ENCODE measurements at regions not wholly inside any gene's neighbourhood (a gene's known extent, or its start where the extent isn't known, plus 50 kb on each side); places are given as distances from the start of the nearest gene placed in this dataset.

DNA sequence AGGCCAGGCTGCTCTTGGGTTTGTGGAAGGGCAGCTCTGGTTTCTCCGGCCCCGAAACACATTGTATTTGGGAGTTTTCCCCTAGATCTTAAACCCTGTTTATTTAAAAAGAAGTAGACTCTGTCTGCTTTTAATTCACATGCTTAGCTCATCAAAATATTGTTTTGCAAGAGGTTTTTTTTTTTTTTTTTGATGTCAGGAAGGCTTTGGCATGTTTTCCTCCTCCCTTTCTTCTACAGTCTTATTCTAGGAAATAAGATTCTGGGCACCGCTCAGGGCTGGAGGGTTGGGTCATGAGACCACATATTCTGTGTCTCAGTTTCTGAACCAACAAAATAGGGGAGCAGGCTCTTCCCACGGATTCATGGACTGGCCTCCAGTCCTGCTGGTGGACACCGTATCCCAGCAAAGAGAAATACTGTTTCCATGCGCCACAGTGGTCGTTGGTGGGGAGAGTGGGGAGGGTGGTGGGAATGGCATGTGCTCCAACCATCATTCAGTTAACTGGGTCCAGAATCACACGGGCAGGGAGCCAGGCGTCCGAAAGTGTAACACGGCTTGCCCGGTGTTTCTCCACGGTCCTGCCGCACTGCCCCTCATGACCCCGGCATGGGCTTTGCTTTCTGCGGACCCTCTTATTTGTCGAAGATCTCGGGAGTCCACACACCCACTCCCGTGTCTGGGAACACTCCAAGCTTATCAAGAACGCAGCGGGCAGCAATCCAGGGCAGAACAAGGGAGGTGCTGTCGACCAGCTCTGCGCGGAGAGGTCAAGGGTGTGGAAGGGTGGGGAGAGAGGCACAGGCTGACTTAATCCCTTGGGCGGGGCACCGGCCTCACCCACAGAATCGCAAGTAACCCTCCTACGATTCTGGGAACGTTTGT is 176.7 kb downstream of the GLI2 start:
- H2AFZ ChIP-seq = no peak overlapping the region
- TF ChIP-seq, protein P1, sequence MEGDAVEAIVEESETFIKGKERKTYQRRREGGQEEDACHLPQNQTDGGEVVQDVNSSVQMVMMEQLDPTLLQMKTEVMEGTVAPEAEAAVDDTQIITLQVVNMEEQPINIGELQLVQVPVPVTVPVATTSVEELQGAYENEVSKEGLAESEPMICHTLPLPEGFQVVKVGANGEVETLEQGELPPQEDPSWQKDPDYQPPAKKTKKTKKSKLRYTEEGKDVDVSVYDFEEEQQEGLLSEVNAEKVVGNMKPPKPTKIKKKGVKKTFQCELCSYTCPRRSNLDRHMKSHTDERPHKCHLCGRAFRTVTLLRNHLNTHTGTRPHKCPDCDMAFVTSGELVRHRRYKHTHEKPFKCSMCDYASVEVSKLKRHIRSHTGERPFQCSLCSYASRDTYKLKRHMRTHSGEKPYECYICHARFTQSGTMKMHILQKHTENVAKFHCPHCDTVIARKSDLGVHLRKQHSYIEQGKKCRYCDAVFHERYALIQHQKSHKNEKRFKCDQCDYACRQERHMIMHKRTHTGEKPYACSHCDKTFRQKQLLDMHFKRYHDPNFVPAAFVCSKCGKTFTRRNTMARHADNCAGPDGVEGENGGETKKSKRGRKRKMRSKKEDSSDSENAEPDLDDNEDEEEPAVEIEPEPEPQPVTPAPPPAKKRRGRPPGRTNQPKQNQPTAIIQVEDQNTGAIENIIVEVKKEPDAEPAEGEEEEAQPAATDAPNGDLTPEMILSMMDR (IDR thresholded peaks at IDR 0.05) = no peak
- H3K9ac ChIP-seq = no peak overlapping the region
- H3K9me3 ChIP-seq (ENCODE audit: control insufficient read depth, low read length) = no peaks in the 10 kb centered on the region
- H3K4me3 ChIP-seq (ENCODE audit: low read depth, low read length) = no peak overlapping the region
- no peak overlapping the region for H3K4me2 ChIP-seq (ENCODE audit: low read length)
- H3K27me3 ChIP-seq (ENCODE audit: control insufficient read depth, insufficient read depth, low read length) = no peaks in the 10 kb centered on the region
- H3K4me1 ChIP-seq = no peaks in the 10 kb centered on the region
- no peaks in the 10 kb centered on the region for H3K79me2 ChIP-seq
- H3K36me3 ChIP-seq (ENCODE audit: control insufficient read depth, insufficient read depth, low read length) = no peaks in the 10 kb centered on the region
- no peak overlapping the region for H3K27ac ChIP-seq

DNA sequence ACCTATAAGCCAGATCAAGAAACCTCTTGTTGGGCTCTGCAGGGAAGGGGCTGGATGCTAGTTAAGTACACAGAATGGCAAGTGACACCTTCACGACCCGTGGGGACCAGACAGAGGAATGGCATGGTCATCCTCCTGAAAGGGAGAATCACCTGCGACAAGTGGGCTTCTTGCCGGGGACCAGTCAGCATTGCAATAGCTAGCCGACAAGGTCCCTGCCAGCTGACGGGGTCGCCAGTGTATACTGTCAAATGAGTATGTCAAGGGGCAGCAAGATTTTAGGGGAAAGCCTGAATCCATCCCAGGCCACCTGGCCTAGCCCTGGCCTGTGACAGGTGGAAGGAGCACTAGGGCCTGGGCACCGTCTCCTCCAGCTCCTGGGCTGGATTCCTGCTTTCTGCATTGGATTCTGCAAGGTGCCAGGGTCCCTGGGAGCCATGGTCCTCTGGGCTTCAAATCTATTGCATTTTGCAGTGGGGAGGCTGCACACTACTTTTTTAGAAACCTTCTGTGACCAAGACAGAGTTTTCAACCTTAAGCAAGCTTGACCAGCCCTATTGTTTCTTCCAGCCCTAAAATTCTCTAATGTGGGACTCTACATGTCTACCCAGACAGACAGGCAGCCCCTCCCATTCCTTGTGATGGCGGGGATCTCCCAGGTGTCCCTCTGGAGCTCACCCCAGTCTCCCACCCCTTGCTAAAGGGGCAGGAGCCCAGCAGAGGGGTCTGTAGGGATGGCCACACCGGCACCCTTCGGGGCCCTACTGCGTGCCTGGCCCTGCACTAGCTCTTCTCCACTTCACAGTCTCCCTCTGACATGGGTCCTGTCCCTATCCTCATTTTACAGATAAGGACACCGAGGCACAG is 178.5 kb downstream of the GLI2 start:
- no peak overlapping the region for H3K4me3 ChIP-seq (ENCODE audit: low read depth, low read length)
- H3K36me3 ChIP-seq (ENCODE audit: control insufficient read depth, insufficient read depth, low read length) = no peaks in the 10 kb centered on the region
- H3K4me1 ChIP-seq = no peaks in the 10 kb centered on the region
- TF ChIP-seq, protein P1 (IDR thresholded peaks at IDR 0.05) = no peak
- H3K9me3 ChIP-seq (ENCODE audit: control insufficient read depth, low read length) = no peaks in the 10 kb centered on the region
- no peak overlapping the region for H3K9ac ChIP-seq
- H3K27ac ChIP-seq = no peak overlapping the region
- no peak overlapping the region for H3K4me2 ChIP-seq (ENCODE audit: low read length)
- no peak overlapping the region for H2AFZ ChIP-seq
- no peaks in the 10 kb centered on the region for H3K79me2 ChIP-seq
- no peaks in the 10 kb centered on the region for H3K27me3 ChIP-seq (ENCODE audit: control insufficient read depth, insufficient read depth, low read length)

DNA sequence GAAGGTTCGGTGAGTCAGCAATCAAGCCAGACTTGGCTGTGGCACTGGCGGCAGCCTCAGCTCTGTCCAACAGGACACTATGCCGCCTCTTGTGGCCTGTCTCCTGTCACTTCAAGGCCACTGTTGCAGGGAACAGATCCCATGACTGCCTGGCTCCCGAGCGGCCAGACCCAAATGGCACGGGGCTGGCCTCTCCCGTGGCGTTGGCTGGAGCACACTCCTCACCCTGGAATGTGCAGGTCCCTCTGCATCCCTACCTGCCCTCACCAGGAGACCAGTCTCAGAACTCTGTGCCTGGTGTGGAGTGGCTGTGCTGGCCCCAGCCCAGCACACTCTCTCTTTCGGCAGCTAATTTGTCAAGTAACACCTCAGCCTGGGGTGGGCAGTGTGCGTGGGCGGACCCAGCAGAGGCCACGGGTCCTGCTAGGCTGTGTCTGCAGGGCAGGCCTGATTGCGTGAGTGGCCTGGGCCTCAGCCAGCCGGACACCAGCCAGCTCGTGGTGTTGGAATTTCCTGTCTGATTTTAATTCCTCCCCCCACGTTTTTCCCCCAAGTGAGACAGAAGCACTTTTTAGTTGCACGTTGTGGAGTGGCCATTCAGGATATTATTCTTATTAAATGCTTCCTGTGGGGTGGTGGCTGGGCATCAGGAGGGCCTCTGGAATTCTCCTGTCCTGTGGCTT is 179.3 kb downstream of the GLI2 start:
- TF ChIP-seq, protein P1 (IDR thresholded peaks at IDR 0.05) = no peak
- H3K36me3 ChIP-seq (ENCODE audit: control insufficient read depth, insufficient read depth, low read length) = no peaks in the 10 kb centered on the region
- H3K4me2 ChIP-seq (ENCODE audit: low read length) = no peak overlapping the region
- no peaks in the 10 kb centered on the region for H3K27me3 ChIP-seq (ENCODE audit: control insufficient read depth, insufficient read depth, low read length)
- no peaks in the 10 kb centered on the region for H3K9me3 ChIP-seq (ENCODE audit: control insufficient read depth, low read length)
- no peaks in the 10 kb centered on the region for H3K79me2 ChIP-seq
- no peak overlapping the region for H2AFZ ChIP-seq
- H3K4me3 ChIP-seq (ENCODE audit: low read depth, low read length) = no peak overlapping the region
- no peaks in the 10 kb centered on the region for H3K4me1 ChIP-seq
- no peak overlapping the region for H3K9ac ChIP-seq
- H3K27ac ChIP-seq = no peak overlapping the region

- Histone ChIP-seq H3K9me3 (ENCODE audit: control insufficient read depth, low read length) (no peaks in the 10 kb centered on the region), H3K4me1 (no peaks in the 10 kb centered on the region), H3K36me3 (ENCODE audit: control insufficient read depth, insufficient read depth, low read length) (no peaks in the 10 kb centered on the region), H3K4me2 (ENCODE audit: low read length) (no peak overlapping the region), H3K79me2 (no peaks in the 10 kb centered on the region), H2AFZ (no peak overlapping the region), H3K9ac (no peak overlapping the region), H3K27me3 (ENCODE audit: control insufficient read depth, insufficient read depth, low read length) (no peaks in the 10 kb centered on the region), H3K27ac (no peak overlapping the region), H3K4me3 (ENCODE audit: low read depth, low read length) (no peak overlapping the region)
- TF ChIP-seq, protein P1 (IDR thresholded peaks at IDR 0.05) = no peak
These were observed 180.0 kb downstream of the GLI2 start for GRCh38 chr2:120915670-120916069.

Measured in parathyroid adenoma (tissue), 2 donors.